Stimulated activated CD8-positive, alpha-beta memory T cell treated with anti-CD3 and anti-CD28 coated beads, Interleukin-7, amount 100 ng/mL, for 48 hours (primary cell): ENCODE measurements at regions not wholly inside any gene's neighbourhood (a gene's known extent, or its start where the extent isn't known, plus 50 kb on each side); places are given as distances from the start of the nearest gene placed in this dataset.

Experiments used
- DNase-seq, 2 donors: peaks; one replicate each; pipeline ENCODE4 v3.0.0-alpha.2; 2020; ENCODE audit warnings: low read depth in 1 of 2; ENCODE audit errors: extremely low read depth in 1 of 2

GRCh38 chr17:14833201-14833785 is 431.8 kb downstream of the PMP22 start:
- no peak for DNase-seq

GRCh38 chr17:14831491-14831890 is 433.6 kb downstream of the PMP22 start:
- no peak for DNase-seq

- no peak for DNase-seq
Measured at GRCh38 chr17:14827396-14827919, 437.7 kb downstream of the PMP22 start.

- no peak for DNase-seq
Measured at GRCh38 chr17:14826358-14826757, 438.8 kb downstream of the PMP22 start.

GRCh38 chr17:14818469-14818868 is 446.7 kb downstream of the PMP22 start:
- DNase-seq = no peak

- DNase-seq = no peak
Measured at GRCh38 chr17:14815079-14815478, 450.0 kb downstream of the PMP22 start.

GRCh38 chr17:14813649-14814370 is 451.3 kb downstream of the PMP22 start:
- no peak for DNase-seq

- no peak for DNase-seq
Measured at GRCh38 chr17:14808425-14808824, 456.7 kb downstream of the PMP22 start.

- no peak for DNase-seq
Measured at GRCh38 chr17:14805348-14805747, 459.8 kb downstream of the PMP22 start.

- no peak for DNase-seq
Measured at GRCh38 chr17:14803826-14804225, 461.3 kb downstream of the PMP22 start.

GRCh38 chr17:14797801-14798200 is 467.3 kb downstream of the PMP22 start:
- no peak for DNase-seq

- DNase-seq = no peak
Measured at GRCh38 chr17:14797021-14797420, 468.1 kb downstream of the PMP22 start.

- no peak for DNase-seq
Measured at GRCh38 chr17:14794961-14795360, 470.2 kb downstream of the PMP22 start.

GRCh38 chr17:14793237-14793636 is 471.9 kb downstream of the PMP22 start:
- no peak for DNase-seq

- DNase-seq = no peak
Measured at GRCh38 chr17:14792746-14793145, 472.4 kb downstream of the PMP22 start.

- no peak for DNase-seq
Measured at GRCh38 chr17:14791221-14791620, 473.9 kb downstream of the PMP22 start.

GRCh38 chr17:14790521-14790920 is 474.6 kb downstream of the PMP22 start:
- no peak for DNase-seq

- no peak for DNase-seq
Measured at GRCh38 chr17:14784997-14785696, 480.0 kb downstream of the PMP22 start.

- no peak for DNase-seq
Measured at GRCh38 chr17:14781123-14781522, 480.2 kb downstream of the HS3ST3B1 start.

GRCh38 chr17:14780097-14780651 is 479.3 kb downstream of the HS3ST3B1 start:
- DNase-seq = no peak

- DNase-seq = no peak
Measured at GRCh38 chr17:14779241-14779640, 478.4 kb downstream of the HS3ST3B1 start.

- no peak for DNase-seq
Measured at GRCh38 chr17:14777291-14777690, 476.4 kb downstream of the HS3ST3B1 start.
